Neural cell (in vitro differentiated cells): ENCODE measurements at regions not wholly inside any gene's neighbourhood (a gene's known extent, or its start where the extent isn't known, plus 50 kb on each side); places are given as distances from the start of the nearest gene placed in this dataset.
"Not testable (repeated sequence)": the region's sequence is repeated elsewhere in the genome, so short reads cannot be mapped to it uniquely, and the experiment has no call there.

ENCODE experiments used
- H2AFZ ChIP-seq: fragments of 200-600, 300-800 bp; sonication (generic), shearing (Covaris generic); 2 replicates; pipeline ENCODE4 v1.6.0; 2014; ENCODE audit warnings: low read depth, mild to moderate bottlenecking, antibody characterized with exemption, low read length, moderate library complexity
- H3F3A ChIP-seq: fragments of 200-600 bp; shearing (Covaris generic); 2 replicates; pipeline ENCODE4 v1.6.1; 2016; ENCODE audit warnings: mild to moderate bottlenecking, moderate library complexity, mixed read lengths, antibody characterized with exemption, low read length; ENCODE audit not compliant: insufficient read depth, poor library complexity, severe bottlenecking
- H3K27ac ChIP-seq: fragments of 200-600, 300-800 bp; sonication (generic), shearing (Covaris generic); 2 replicates; pipeline ENCODE4 v1.5.1; 2014; ENCODE audit warnings: mild to moderate bottlenecking, low read length, moderate library complexity
- H3K27me3 ChIP-seq: fragments of 300-800, 200-600 bp; sonication (generic), shearing (Covaris generic); 2 replicates; pipeline ENCODE4 v1.6.0; 2014; ENCODE audit warnings: mild to moderate bottlenecking, low read depth, low read length, moderate library complexity; ENCODE audit not compliant: insufficient read depth
- H3K36me3 ChIP-seq: fragments of 300-800, 200-600 bp; sonication (generic), shearing (Covaris generic); 2 replicates; pipeline ENCODE4 v1.5.1; 2014; ENCODE audit warnings: mild to moderate bottlenecking, antibody characterized with exemption, low read length, moderate library complexity; ENCODE audit not compliant: insufficient read depth
- H3K4me2 ChIP-seq: fragments of 300-800, 200-600 bp; sonication (generic), shearing (Covaris generic); 2 replicates; pipeline ENCODE4 v1.6.0; 2014; ENCODE audit warnings: mild to moderate bottlenecking, low read length
- H3K4me3 ChIP-seq: fragments of 300-800, 200-600 bp; sonication (generic), shearing (Covaris generic); 2 replicates; pipeline ENCODE4 v1.5.1; 2014; ENCODE audit warnings: mild to moderate bottlenecking, low read length, moderate library complexity
- H3K79me2 ChIP-seq: fragments of 200-600 bp; shearing (Covaris generic); replicated peaks from 2 replicates; pipeline ENCODE4 v1.6.0; 2014; ENCODE audit warnings: mild to moderate bottlenecking, low read length, moderate library complexity; ENCODE audit not compliant: insufficient read depth
- H3K9ac ChIP-seq: fragments of 300-800, 200-600 bp; sonication (generic), shearing (Covaris generic); 2 replicates; pipeline ENCODE4 v1.6.1; 2016; ENCODE audit warnings: mild to moderate bottlenecking, low read length, mixed read lengths
- H3K9me2 ChIP-seq: fragments of 200-600 bp; shearing (Covaris generic); 2 replicates; pipeline ENCODE4 v1.6.1; 2016; ENCODE audit warnings: mild to moderate bottlenecking, low read length, mixed read lengths; ENCODE audit not compliant: insufficient read depth
- H3K9me3 ChIP-seq: fragments of 200-600, 300-800 bp; sonication (generic), shearing (Covaris generic); 2 replicates; pipeline ENCODE4 v1.6.1; 2016; ENCODE audit warnings: mild to moderate bottlenecking, mixed run types, low read length, moderate library complexity, mixed read lengths
- H4K20me1 ChIP-seq: fragments of 200-600 bp; shearing (Covaris generic); 2 replicates; pipeline ENCODE4 v1.6.1; 2016; ENCODE audit warnings: mild to moderate bottlenecking, mixed run types; ENCODE audit not compliant: insufficient read depth
- EP300 ChIP-seq: fragments of 450-650 bp; conservative IDR thresholded peaks from 2 replicates; pipeline ENCODE4 v1.6.1; 2014; ENCODE audit warnings: antibody characterized with exemption, mild to moderate bottlenecking, moderate library complexity; ENCODE audit not compliant: poor library complexity, severe bottlenecking
- EZH2 ChIP-seq: fragments of 200-600, 300-800 bp; shearing (Covaris generic), sonication (generic); IDR thresholded peaks from 2 replicates; pipeline ENCODE4 v1.6.1; 2014; ENCODE audit warnings: antibody characterized with exemption, low read length, borderline replicate concordance, mild to moderate bottlenecking; ENCODE audit not compliant: insufficient read depth, poor library complexity, severe bottlenecking
- MXI1 ChIP-seq: fragments of 450-650 bp; conservative IDR thresholded peaks from 2 replicates; pipeline ENCODE4 v1.6.1; 2014; ENCODE audit warnings: antibody characterized with exemption, mild to moderate bottlenecking; ENCODE audit not compliant: poor library complexity, severe bottlenecking
- POLR2AphosphoS5 ChIP-seq: IDR thresholded peaks from 2 replicates; pipeline ENCODE4 v1.6.1; 2012
- RAD21 ChIP-seq: fragments of 450-650 bp; conservative IDR thresholded peaks from 2 replicates; pipeline ENCODE4 v1.6.1; 2014; ENCODE audit warnings: antibody characterized with exemption, mild to moderate bottlenecking, moderate library complexity
- SMC3 ChIP-seq: fragments of 450-650 bp; conservative IDR thresholded peaks from 2 replicates; pipeline ENCODE4 v1.6.1; 2014; ENCODE audit warnings: antibody characterized with exemption, mild to moderate bottlenecking, moderate library complexity; ENCODE audit not compliant: poor library complexity
- TAF1 ChIP-seq: IDR thresholded peaks from 2 replicates; pipeline ENCODE4 v1.6.1; 2012; ENCODE audit warnings: low read depth
- TF ChIP-seq, protein P1 (sequence below): IDR thresholded peaks from 2 replicates; pipeline ENCODE4 v1.6.1; 2012; ENCODE audit warnings: borderline replicate concordance
- TF ChIP-seq, protein P2 (sequence below): fragments of 450-650 bp; IDR thresholded peaks from 2 replicates; pipeline ENCODE4 v1.5.1; 2014; ENCODE audit warnings: antibody characterized with exemption, mild to moderate bottlenecking, moderate library complexity; ENCODE audit not compliant: poor library complexity, severe bottlenecking

DNA sequence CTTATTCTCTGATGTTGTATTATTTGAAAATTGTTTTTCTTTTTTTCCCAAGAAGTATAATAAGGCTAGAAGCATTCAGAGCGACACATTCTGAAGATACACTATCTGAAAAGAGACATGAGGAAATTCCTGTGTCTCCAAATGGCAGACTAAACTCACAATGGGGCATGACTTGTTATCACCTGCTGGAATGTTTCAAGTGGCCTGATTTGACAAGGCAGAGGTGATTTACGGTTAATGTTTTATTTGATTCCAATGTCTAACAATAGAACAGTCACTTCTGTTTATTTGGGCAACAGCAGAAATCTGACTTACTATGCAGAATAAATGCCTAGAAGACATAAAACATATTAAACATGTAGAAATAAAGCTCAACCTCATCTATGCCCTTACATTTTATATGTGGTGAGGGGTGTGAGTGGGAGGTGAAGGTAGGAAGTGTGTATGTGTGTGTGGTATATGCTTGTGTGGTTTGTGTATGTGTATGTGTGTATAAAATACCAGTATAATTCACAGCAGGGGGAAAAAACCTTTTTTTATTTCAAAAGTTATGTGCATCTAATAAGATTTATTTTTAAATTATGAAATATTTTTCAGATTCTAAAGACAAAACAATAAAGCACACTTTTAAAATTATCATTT, 1051.7 kb downstream of the ROBO2 start:
- Histone ChIP-seq H3K9me3 (no peaks in the 10 kb centered on the region), H3K27me3 (no peaks in the 10 kb centered on the region), H3K9me2 (no peaks in the 10 kb centered on the region)

DNA sequence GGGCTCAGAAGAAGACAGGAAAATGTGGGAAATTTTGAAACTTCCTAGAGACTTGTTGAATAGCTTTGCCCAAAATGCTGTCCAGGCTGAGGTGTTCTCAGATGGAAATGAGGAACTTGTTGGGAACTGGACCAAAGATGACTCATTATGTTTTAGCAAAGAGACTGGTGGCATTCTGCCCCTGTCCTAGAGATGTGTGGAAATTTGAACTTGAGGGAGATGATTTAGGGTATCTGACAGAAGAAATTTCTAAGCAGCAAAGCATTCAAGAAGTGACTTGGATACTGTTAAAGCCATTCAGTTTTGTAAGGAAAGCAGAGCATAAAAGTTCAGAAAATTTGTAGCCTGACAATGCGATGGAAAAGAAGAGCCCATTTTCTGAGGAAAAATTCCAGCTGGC, 1052.7 kb downstream of the ROBO2 start:
- H3K27me3 ChIP-seq = not testable (repeated sequence)

More for the DNA sequence above, 1051.7 kb downstream of the ROBO2 start:
- H3K79me2 ChIP-seq = no peaks in the 10 kb centered on the region
- H4K20me1 ChIP-seq = no peaks in the 10 kb centered on the region
- no peak overlapping the region for H2AFZ ChIP-seq
- no peak overlapping the region for H3K4me2 ChIP-seq
- H3K9ac ChIP-seq = no peak overlapping the region
- no peak overlapping the region for H3K27ac ChIP-seq
- H3K36me3 ChIP-seq = no peaks in the 10 kb centered on the region
- no peak overlapping the region for H3K4me3 ChIP-seq
- TF ChIP-seq, protein P1, sequence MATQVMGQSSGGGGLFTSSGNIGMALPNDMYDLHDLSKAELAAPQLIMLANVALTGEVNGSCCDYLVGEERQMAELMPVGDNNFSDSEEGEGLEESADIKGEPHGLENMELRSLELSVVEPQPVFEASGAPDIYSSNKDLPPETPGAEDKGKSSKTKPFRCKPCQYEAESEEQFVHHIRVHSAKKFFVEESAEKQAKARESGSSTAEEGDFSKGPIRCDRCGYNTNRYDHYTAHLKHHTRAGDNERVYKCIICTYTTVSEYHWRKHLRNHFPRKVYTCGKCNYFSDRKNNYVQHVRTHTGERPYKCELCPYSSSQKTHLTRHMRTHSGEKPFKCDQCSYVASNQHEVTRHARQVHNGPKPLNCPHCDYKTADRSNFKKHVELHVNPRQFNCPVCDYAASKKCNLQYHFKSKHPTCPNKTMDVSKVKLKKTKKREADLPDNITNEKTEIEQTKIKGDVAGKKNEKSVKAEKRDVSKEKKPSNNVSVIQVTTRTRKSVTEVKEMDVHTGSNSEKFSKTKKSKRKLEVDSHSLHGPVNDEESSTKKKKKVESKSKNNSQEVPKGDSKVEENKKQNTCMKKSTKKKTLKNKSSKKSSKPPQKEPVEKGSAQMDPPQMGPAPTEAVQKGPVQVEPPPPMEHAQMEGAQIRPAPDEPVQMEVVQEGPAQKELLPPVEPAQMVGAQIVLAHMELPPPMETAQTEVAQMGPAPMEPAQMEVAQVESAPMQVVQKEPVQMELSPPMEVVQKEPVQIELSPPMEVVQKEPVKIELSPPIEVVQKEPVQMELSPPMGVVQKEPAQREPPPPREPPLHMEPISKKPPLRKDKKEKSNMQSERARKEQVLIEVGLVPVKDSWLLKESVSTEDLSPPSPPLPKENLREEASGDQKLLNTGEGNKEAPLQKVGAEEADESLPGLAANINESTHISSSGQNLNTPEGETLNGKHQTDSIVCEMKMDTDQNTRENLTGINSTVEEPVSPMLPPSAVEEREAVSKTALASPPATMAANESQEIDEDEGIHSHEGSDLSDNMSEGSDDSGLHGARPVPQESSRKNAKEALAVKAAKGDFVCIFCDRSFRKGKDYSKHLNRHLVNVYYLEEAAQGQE = no peak
- TF ChIP-seq MXI1 = no peak
- no peak for TF ChIP-seq TAF1
- TF ChIP-seq EP300 = no peak
- TF ChIP-seq RAD21 = no peak
- TF ChIP-seq, protein P2, sequence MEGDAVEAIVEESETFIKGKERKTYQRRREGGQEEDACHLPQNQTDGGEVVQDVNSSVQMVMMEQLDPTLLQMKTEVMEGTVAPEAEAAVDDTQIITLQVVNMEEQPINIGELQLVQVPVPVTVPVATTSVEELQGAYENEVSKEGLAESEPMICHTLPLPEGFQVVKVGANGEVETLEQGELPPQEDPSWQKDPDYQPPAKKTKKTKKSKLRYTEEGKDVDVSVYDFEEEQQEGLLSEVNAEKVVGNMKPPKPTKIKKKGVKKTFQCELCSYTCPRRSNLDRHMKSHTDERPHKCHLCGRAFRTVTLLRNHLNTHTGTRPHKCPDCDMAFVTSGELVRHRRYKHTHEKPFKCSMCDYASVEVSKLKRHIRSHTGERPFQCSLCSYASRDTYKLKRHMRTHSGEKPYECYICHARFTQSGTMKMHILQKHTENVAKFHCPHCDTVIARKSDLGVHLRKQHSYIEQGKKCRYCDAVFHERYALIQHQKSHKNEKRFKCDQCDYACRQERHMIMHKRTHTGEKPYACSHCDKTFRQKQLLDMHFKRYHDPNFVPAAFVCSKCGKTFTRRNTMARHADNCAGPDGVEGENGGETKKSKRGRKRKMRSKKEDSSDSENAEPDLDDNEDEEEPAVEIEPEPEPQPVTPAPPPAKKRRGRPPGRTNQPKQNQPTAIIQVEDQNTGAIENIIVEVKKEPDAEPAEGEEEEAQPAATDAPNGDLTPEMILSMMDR = no peak
- no peak for TF ChIP-seq EZH2
- no peak for TF ChIP-seq SMC3
- TF ChIP-seq POLR2AphosphoS5 = no peak
- no peaks in the 10 kb centered on the region for H3F3A ChIP-seq

More for the DNA sequence above, 1052.7 kb downstream of the ROBO2 start:
- H3K79me2 ChIP-seq, H3K9me3 ChIP-seq, H3K36me3 ChIP-seq, H3K4me2 ChIP-seq, H3K27ac ChIP-seq, H3F3A ChIP-seq, H3K9me2 ChIP-seq, H4K20me1 ChIP-seq, H2AFZ ChIP-seq, H3K9ac ChIP-seq, H3K4me3 ChIP-seq: not testable (repeated sequence)
